ENCODE measurements at regions not wholly inside any gene's neighbourhood (a gene's known extent, or its start where the extent isn't known, plus 50 kb on each side); places are given as distances from the start of the nearest gene placed in this dataset.
A peak's percentile ranks its signal among the peaks of the same experiment; 100 is the strongest.

DNA sequence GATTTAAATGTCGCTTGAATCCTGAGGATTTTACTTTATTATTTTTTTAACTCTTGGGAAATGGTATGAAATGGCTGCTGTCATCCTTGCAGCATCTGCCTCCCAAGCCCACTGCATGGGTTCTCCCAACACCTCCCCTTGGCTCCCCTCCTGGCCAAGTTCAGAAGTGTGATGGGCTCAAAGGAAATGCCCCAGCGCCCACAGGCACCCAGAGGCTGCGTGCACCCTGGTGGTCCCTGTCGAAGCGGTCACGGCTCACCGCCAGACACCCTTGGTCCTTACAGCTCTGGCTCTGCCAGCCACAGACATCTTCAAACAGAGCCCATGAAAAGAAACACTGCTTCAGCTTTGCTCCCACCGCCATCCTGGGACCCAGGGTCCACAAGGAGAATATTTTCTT lies 334.7 kb downstream of the SOX9 start:
- Mint-ChIP-seq H3K4me3 (no peak overlapping the region), H3K9me3 (peaks cover 3% of the 10 kb centered on the region; the same call in 1 of the 3 replicates), H3K36me3 (ENCODE audit: low read depth) (no peaks in the 10 kb centered on the region), H3K27me3 (ENCODE audit: insufficient read depth, low read depth, poor library complexity) (no peaks in the 10 kb centered on the region), H3K4me1 (peaks cover 10% of the 10 kb centered on the region; the same call in 2 of the 3 replicates), H3K27ac (no peak overlapping the region)
- Histone ChIP-seq H3K4me3 (no peak overlapping the region), H3K4me1 (ENCODE audit: insufficient read depth) (no peaks in the 10 kb centered on the region), H3K36me3 (ENCODE audit: insufficient read depth) (no peaks in the 10 kb centered on the region), H3K27ac (ENCODE audit: low read depth) (no peak overlapping the region), H3K9me2 (ENCODE audit: insufficient read depth) (no peaks in the 10 kb centered on the region), H3K79me2 (replicated peaks; ENCODE audit: insufficient read depth) (no peaks in the 10 kb centered on the region), H3K4me2 (no peak overlapping the region), H3F3A (replicated peaks; ENCODE audit: low read depth) (no peaks in the 10 kb centered on the region), H4K20me1 (replicated peaks; ENCODE audit: insufficient read depth) (no peaks in the 10 kb centered on the region), H3K27me3 (ENCODE audit: insufficient read depth) (no peaks in the 10 kb centered on the region), H2AFZ (no peak overlapping the region; the same call in 1 of the 2 replicates)
- DNase-seq (ENCODE audit: low spot score), result peak; percentile 36
- peak; percentile 74 for ATAC-seq
- TF ChIP-seq JUNB (IDR thresholded peaks at IDR 0.05; ENCODE audit: unreplicated experiment), result no peak
- TF ChIP-seq POLR2AphosphoS5 (IDR thresholded peaks at IDR 0.05; ENCODE audit: low read depth), result no peak
- no peak for TF ChIP-seq STAT1 (IDR thresholded peaks at IDR 0.05; ENCODE audit: unreplicated experiment)
- TF ChIP-seq ZNF114 (CRISPR knock-in tag; IDR thresholded peaks at IDR 0.05), result no peak
- no peak for TF ChIP-seq NANOG (IDR thresholded peaks at IDR 0.05; ENCODE audit: borderline replicate concordance)
- TF ChIP-seq, protein P1, sequence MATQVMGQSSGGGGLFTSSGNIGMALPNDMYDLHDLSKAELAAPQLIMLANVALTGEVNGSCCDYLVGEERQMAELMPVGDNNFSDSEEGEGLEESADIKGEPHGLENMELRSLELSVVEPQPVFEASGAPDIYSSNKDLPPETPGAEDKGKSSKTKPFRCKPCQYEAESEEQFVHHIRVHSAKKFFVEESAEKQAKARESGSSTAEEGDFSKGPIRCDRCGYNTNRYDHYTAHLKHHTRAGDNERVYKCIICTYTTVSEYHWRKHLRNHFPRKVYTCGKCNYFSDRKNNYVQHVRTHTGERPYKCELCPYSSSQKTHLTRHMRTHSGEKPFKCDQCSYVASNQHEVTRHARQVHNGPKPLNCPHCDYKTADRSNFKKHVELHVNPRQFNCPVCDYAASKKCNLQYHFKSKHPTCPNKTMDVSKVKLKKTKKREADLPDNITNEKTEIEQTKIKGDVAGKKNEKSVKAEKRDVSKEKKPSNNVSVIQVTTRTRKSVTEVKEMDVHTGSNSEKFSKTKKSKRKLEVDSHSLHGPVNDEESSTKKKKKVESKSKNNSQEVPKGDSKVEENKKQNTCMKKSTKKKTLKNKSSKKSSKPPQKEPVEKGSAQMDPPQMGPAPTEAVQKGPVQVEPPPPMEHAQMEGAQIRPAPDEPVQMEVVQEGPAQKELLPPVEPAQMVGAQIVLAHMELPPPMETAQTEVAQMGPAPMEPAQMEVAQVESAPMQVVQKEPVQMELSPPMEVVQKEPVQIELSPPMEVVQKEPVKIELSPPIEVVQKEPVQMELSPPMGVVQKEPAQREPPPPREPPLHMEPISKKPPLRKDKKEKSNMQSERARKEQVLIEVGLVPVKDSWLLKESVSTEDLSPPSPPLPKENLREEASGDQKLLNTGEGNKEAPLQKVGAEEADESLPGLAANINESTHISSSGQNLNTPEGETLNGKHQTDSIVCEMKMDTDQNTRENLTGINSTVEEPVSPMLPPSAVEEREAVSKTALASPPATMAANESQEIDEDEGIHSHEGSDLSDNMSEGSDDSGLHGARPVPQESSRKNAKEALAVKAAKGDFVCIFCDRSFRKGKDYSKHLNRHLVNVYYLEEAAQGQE (IDR thresholded peaks at IDR 0.05; ENCODE audit: unreplicated experiment), result no peak
- TF ChIP-seq, protein P2, sequence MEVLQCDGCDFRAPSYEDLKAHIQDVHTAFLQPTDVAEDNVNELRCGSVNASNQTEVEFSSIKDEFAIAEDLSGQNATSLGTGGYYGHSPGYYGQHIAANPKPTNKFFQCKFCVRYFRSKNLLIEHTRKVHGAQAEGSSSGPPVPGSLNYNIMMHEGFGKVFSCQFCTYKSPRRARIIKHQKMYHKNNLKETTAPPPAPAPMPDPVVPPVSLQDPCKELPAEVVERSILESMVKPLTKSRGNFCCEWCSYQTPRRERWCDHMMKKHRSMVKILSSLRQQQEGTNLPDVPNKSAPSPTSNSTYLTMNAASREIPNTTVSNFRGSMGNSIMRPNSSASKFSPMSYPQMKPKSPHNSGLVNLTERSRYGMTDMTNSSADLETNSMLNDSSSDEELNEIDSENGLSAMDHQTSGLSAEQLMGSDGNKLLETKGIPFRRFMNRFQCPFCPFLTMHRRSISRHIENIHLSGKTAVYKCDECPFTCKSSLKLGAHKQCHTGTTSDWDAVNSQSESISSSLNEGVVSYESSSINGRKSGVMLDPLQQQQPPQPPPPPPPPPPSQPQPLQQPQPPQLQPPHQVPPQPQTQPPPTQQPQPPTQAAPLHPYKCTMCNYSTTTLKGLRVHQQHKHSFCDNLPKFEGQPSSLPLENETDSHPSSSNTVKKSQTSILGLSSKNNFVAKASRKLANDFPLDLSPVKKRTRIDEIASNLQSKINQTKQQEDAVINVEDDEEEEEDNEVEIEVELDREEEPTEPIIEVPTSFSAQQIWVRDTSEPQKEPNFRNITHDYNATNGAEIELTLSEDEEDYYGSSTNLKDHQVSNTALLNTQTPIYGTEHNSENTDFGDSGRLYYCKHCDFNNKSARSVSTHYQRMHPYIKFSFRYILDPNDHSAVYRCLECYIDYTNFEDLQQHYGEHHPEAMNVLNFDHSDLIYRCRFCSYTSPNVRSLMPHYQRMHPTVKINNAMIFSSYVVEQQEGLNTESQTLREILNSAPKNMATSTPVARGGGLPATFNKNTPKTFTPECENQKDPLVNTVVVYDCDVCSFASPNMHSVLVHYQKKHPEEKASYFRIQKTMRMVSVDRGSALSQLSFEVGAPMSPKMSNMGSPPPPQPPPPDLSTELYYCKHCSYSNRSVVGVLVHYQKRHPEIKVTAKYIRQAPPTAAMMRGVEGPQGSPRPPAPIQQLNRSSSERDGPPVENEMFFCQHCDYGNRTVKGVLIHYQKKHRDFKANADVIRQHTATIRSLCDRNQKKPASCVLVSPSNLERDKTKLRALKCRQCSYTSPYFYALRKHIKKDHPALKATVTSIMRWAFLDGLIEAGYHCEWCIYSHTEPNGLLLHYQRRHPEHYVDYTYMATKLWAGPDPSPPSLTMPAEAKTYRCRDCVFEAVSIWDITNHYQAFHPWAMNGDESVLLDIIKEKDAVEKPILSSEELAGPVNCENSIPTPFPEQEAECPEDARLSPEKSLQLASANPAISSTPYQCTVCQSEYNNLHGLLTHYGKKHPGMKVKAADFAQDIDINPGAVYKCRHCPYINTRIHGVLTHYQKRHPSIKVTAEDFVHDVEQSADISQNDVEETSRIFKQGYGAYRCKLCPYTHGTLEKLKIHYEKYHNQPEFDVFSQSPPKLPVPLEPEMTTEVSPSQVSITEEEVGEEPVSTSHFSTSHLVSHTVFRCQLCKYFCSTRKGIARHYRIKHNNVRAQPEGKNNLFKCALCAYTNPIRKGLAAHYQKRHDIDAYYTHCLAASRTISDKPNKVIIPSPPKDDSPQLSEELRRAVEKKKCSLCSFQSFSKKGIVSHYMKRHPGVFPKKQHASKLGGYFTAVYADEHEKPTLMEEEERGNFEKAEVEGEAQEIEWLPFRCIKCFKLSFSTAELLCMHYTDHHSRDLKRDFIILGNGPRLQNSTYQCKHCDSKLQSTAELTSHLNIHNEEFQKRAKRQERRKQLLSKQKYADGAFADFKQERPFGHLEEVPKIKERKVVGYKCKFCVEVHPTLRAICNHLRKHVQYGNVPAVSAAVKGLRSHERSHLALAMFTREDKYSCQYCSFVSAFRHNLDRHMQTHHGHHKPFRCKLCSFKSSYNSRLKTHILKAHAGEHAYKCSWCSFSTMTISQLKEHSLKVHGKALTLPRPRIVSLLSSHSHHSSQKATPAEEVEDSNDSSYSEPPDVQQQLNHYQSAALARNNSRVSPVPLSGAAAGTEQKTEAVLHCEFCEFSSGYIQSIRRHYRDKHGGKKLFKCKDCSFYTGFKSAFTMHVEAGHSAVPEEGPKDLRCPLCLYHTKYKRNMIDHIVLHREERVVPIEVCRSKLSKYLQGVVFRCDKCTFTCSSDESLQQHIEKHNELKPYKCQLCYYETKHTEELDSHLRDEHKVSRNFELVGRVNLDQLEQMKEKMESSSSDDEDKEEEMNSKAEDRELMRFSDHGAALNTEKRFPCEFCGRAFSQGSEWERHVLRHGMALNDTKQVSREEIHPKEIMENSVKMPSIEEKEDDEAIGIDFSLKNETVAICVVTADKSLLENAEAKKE (CRISPR knock-in tag; IDR thresholded peaks at IDR 0.05), result no peak
- TF ChIP-seq, protein P3, sequence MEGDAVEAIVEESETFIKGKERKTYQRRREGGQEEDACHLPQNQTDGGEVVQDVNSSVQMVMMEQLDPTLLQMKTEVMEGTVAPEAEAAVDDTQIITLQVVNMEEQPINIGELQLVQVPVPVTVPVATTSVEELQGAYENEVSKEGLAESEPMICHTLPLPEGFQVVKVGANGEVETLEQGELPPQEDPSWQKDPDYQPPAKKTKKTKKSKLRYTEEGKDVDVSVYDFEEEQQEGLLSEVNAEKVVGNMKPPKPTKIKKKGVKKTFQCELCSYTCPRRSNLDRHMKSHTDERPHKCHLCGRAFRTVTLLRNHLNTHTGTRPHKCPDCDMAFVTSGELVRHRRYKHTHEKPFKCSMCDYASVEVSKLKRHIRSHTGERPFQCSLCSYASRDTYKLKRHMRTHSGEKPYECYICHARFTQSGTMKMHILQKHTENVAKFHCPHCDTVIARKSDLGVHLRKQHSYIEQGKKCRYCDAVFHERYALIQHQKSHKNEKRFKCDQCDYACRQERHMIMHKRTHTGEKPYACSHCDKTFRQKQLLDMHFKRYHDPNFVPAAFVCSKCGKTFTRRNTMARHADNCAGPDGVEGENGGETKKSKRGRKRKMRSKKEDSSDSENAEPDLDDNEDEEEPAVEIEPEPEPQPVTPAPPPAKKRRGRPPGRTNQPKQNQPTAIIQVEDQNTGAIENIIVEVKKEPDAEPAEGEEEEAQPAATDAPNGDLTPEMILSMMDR (conservative IDR thresholded peaks at IDR 0.05; ENCODE audit: low read depth in 2 of 2), result 0 out of 4 replicates have a peak, but pooled peaks of 1 of the 2 experiments have one; percentile 21
- no peak for TF ChIP-seq EZH2phosphoT487 (IDR thresholded peaks at IDR 0.05; ENCODE audit: unreplicated experiment)

All from GM23338 (cell line).